Natural killer cell (primary cell): ENCODE measurements at regions not wholly inside any gene's neighbourhood (a gene's known extent, or its start where the extent isn't known, plus 50 kb on each side); places are given as distances from the start of the nearest gene placed in this dataset.

ENCODE experiments used
- ATAC-seq, 3 donors: fragments of 150-1000 bp in 2 of 3; fragments of 200-7000 bp in 1 of 3; cut with Tn5 transposase; 1 replicate in 1 of 3; 2 replicates in 2 of 3; pipeline ENCODE4 v1.10.0; 2021; ENCODE audit warnings: mild to moderate bottlenecking in 2 of 3, moderate library complexity in 2 of 3
- DNase-seq, 2 donors: peaks; one replicate each; pipeline versions ENCODE4 v3.0.0 to v3.0.0-alpha.2; 2013 to 2021; ENCODE audit warnings: mixed read lengths in 1 of 2
- H3K27ac ChIP-seq: one replicate; pipeline ENCODE4 v1.5.1; 2013; ENCODE audit warnings: mild to moderate bottlenecking, low read length
- H3K27me3 ChIP-seq: one replicate; pipeline ENCODE4 v1.6.1; 2013; ENCODE audit warnings: low read length; ENCODE audit not compliant: control insufficient read depth, insufficient read depth
- H3K36me3 ChIP-seq: one replicate; pipeline ENCODE4 v1.6.1; 2013; ENCODE audit warnings: low read length; ENCODE audit not compliant: control insufficient read depth, insufficient read depth
- H3K4me1 ChIP-seq: one replicate; pipeline ENCODE4 v1.6.1; 2013; ENCODE audit warnings: low read length; ENCODE audit not compliant: control insufficient read depth, insufficient read depth
- H3K4me3 ChIP-seq: one replicate; pipeline ENCODE4 v1.5.1; 2013; ENCODE audit warnings: low read length
- H3K9me3 ChIP-seq: one replicate; pipeline ENCODE4 v1.6.1; 2013; ENCODE audit warnings: low read length; ENCODE audit not compliant: control insufficient read depth, insufficient read depth
- H3K27ac Mint-ChIP-seq, 2 donors: one replicate each; pipeline ENCODE4 v1.8.0; 2022; ENCODE audit warnings: mild to moderate bottlenecking in 2 of 2, mixed read lengths in 2 of 2, moderate library complexity in 1 of 2
- H3K27me3 Mint-ChIP-seq, 2 donors: one replicate each; pipeline ENCODE4 v1.8.0; 2022; ENCODE audit warnings: low read depth in 2 of 2, mixed read lengths in 2 of 2
- H3K36me3 Mint-ChIP-seq: one replicate; pipeline ENCODE4 v1.8.0; 2022; ENCODE audit warnings: mixed read lengths
- H3K4me1 Mint-ChIP-seq, 2 donors: one replicate each; pipeline ENCODE4 v1.8.0; 2022; ENCODE audit warnings: mixed read lengths in 2 of 2
- H3K4me3 Mint-ChIP-seq: one replicate; pipeline ENCODE4 v1.8.0; 2022; ENCODE audit warnings: mild to moderate bottlenecking, moderate library complexity, mixed read lengths
- H3K9me3 Mint-ChIP-seq, 2 donors: one replicate each; pipeline ENCODE4 v1.8.0; 2022; ENCODE audit warnings: mixed read lengths in 2 of 2
- CTCF ChIP-seq: fragments of 200-600 bp; IDR thresholded peaks from one replicate; pipeline ENCODE4 v1.8.0; 2022; ENCODE audit warnings: antibody characterized with exemption
- WGBS: methylation state at CpG from one replicate; pipeline ENCODE4 v1.1.7; 2013; ENCODE audit warnings: missing lambda C conversion rate; ENCODE audit not compliant: insufficient coverage; 5-methylcytosine and 5-hydroxymethylcytosine counted together
- intact Hi-C: fragments of 100-400 bp; cut with micrococcal nuclease; formaldehyde crosslinking; loops from one replicate; pipeline ENCODE4 v1.14.2; 2022

- Histone ChIP-seq H3K27me3 (no peaks in the 10 kb centered on the region), H3K9me3 (peaks cover 14% of the 10 kb centered on the region), H3K4me1 (no peaks in the 10 kb centered on the region), H3K27ac (no peak overlapping the region), H3K4me3 (no peak overlapping the region), H3K36me3 (no peaks in the 10 kb centered on the region)
- DNase-seq (no peak), ATAC-seq (no peak)
- TF ChIP-seq CTCF = no peak
- WGBS = 75% methylated on average over 1 of the region's 2 CpGs
- intact Hi-C loops = no loop called here
- Mint-ChIP-seq H3K9me3 (peaks cover 4 to 17% of the 10 kb centered on the region in 2 donors), H3K4me1 (no peaks in the 10 kb centered on the region), H3K4me3 (no peak overlapping the region), H3K27me3 (peaks cover 0 to 10% of the 10 kb centered on the region in 2 donors), H3K27ac (no peak overlapping the region), H3K36me3 (peaks cover 18% of the 10 kb centered on the region)
Observed at GRCh38 chr6:159616456-159616855, 76.6 kb downstream of the SOD2 start.

GRCh38 chr6:159615918-159616317 is 77.1 kb downstream of the SOD2 start:
- peaks cover 0 to 10% of the 10 kb centered on the region in 2 donors for H3K27me3 Mint-ChIP-seq
- H3K27me3 ChIP-seq = no peaks in the 10 kb centered on the region
- no peak overlapping the region for H3K4me3 ChIP-seq
- peaks cover 14% of the 10 kb centered on the region for H3K9me3 ChIP-seq
- H3K4me1 Mint-ChIP-seq = no peaks in the 10 kb centered on the region
- H3K4me1 ChIP-seq = no peaks in the 10 kb centered on the region
- DNase-seq = no peak
- no peak for TF ChIP-seq CTCF
- no peak overlapping the region for H3K27ac Mint-ChIP-seq
- intact Hi-C loops = no loop called here
- H3K36me3 Mint-ChIP-seq = peaks cover 18% of the 10 kb centered on the region
- peaks cover 4 to 17% of the 10 kb centered on the region in 2 donors for H3K9me3 Mint-ChIP-seq
- 65% methylated on average over 3 of the region's 3 CpGs for WGBS
- no peak for ATAC-seq
- H3K36me3 ChIP-seq = no peaks in the 10 kb centered on the region
- no peak overlapping the region for H3K4me3 Mint-ChIP-seq
- no peak overlapping the region for H3K27ac ChIP-seq

GRCh38 chr6:159610881-159611280 is 82.2 kb downstream of the SOD2 start:
- TF ChIP-seq CTCF = no peak
- 90% methylated on average over 6 of the region's 6 CpGs for WGBS
- DNase-seq = no peak
- intact Hi-C loops = no loop called here
- H3K4me1 Mint-ChIP-seq = no peaks in the 10 kb centered on the region
- no peaks in the 10 kb centered on the region for H3K27me3 ChIP-seq
- H3K9me3 Mint-ChIP-seq = peaks cover 3 to 4% of the 10 kb centered on the region in 2 donors
- no peak overlapping the region for H3K27ac ChIP-seq
- peaks cover 9% of the 10 kb centered on the region for H3K36me3 Mint-ChIP-seq
- peaks cover 0 to 5% of the 10 kb centered on the region in 2 donors for H3K27me3 Mint-ChIP-seq
- H3K36me3 ChIP-seq = no peaks in the 10 kb centered on the region
- no peak overlapping the region for H3K27ac Mint-ChIP-seq
- no peak overlapping the region for H3K4me3 Mint-ChIP-seq
- no peaks in the 10 kb centered on the region for H3K9me3 ChIP-seq
- ATAC-seq = no peak
- no peak overlapping the region for H3K4me3 ChIP-seq
- H3K4me1 ChIP-seq = no peaks in the 10 kb centered on the region

- peaks cover 0 to 5% of the 10 kb centered on the region in 2 donors for H3K27me3 Mint-ChIP-seq
Observed at GRCh38 chr6:159609652-159610178, 83.3 kb downstream of the SOD2 start.

More at GRCh38 chr6:159609652-159610178, 83.3 kb downstream of the SOD2 start:
- intact Hi-C loops = no loop called here
- TF ChIP-seq CTCF = no peak
- Histone ChIP-seq H3K4me3 (no peak overlapping the region), H3K9me3 (no peaks in the 10 kb centered on the region), H3K36me3 (no peaks in the 10 kb centered on the region), H3K27me3 (no peaks in the 10 kb centered on the region), H3K4me1 (no peaks in the 10 kb centered on the region), H3K27ac (no peak overlapping the region)
- DNase-seq (no peak), ATAC-seq (no peak)
- Mint-ChIP-seq H3K4me1 (no peaks in the 10 kb centered on the region), H3K27ac (no peak overlapping the region), H3K9me3 (peaks cover 0 to 2% of the 10 kb centered on the region in 2 donors), H3K36me3 (peaks cover 4% of the 10 kb centered on the region), H3K4me3 (no peak overlapping the region)
- 75% methylated on average over 1 of the region's 2 CpGs for WGBS
